WERI-Rb-1 (cell line): ENCODE measurements at regions not wholly inside any gene's neighbourhood (a gene's known extent, or its start where the extent isn't known, plus 50 kb on each side); places are given as distances from the start of the nearest gene placed in this dataset.
"Not testable (repeated sequence)": the region's sequence is repeated elsewhere in the genome, so short reads cannot be mapped to it uniquely, and the experiment has no call there.

Experiments
- DNase-seq: peaks from one replicate; pipeline ENCODE4 v3.0.0-alpha.2; 2020
- H3K27ac ChIP-seq: fragments of 250-450 bp; sonication (Bioruptor Pico); 2 replicates; pipeline ENCODE4 v1.5.1; 2020; ENCODE audit warnings: mild to moderate bottlenecking, moderate library complexity
- H3K27me3 ChIP-seq: fragments of 250-450 bp; sonication (Bioruptor Pico); 2 replicates; pipeline ENCODE4 v1.5.1; 2021; ENCODE audit warnings: mild to moderate bottlenecking, low read depth, moderate library complexity; ENCODE audit not compliant: insufficient read depth, severe bottlenecking
- H3K36me3 ChIP-seq: fragments of 250-450 bp; sonication (Bioruptor Pico); 2 replicates; pipeline ENCODE4 v1.5.1; 2020; ENCODE audit warnings: mild to moderate bottlenecking, moderate library complexity
- H3K4me3 ChIP-seq: 2 replicates; pipeline ENCODE4 v1.5.1; 2011; ENCODE audit warnings: low read depth, mild to moderate bottlenecking, control low read depth, low read length
- H3K9me3 ChIP-seq: fragments of 250-450 bp; sonication (Bioruptor Pico); 2 replicates; pipeline ENCODE4 v1.5.1; 2021; ENCODE audit warnings: mild to moderate bottlenecking, moderate library complexity; ENCODE audit not compliant: severe bottlenecking
- CTCF ChIP-seq: IDR thresholded peaks from 2 replicates; pipeline ENCODE4 v1.5.1; 2011; ENCODE audit warnings: low read depth, mild to moderate bottlenecking, control low read depth, inconsistent platforms, low read length

DNA sequence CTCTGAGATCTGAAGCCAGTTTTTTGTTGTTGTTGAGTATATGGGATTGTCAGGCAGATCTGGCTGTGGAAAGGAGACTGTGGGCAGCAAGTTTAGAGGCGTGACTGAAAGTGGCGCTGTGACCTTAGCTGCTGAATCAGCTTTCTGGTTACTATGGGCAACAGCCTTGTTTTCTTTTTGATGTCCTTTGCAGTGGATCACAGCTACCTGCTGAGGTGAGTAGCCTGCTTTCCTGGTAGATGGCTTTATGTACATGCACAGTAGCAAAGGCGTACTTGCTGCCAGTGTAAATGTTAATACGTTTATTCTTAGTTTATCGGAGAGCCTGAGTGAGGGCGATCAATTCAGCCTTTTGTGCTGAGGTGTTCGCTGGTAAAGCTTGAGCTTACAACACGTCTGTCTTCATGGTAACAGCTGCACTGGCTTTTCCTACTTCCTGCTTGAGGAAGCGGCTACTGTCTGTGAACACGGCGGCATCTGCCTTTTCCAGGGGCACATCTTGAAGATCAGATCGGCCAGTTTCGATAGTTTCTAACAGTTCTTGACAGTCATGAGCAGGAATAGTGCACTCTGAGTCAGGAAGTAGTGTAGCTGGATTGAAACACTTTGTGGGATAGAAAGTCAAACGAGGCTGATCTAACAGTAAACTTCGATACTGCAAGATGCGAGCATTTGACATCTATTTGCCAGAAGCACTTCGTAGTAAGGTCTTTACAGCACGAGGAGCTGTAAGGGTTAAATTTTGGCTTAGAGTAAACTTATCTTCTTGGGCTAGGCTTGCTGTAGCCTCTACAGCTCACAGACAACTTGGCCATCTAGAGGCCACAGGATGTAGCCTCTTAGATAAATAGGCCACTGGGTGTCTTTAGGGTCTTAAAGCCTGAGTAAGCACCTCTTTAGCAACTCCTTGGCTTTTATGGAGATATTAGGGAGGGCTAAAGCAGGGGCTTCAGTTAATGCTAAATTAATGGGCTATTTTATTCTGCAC, 161.1 kb upstream of the FRG2C start:
- peak; percentile 48 for DNase-seq
- not testable (repeated sequence) for H3K36me3 ChIP-seq, H3K27me3 ChIP-seq, H3K9me3 ChIP-seq
- Histone ChIP-seq H3K27ac (peak overlapping the region; percentile 9; the same call in 1 of the 2 replicates), H3K4me3 (peak overlapping the region; percentile 47)
- peak; percentile 47; the same call in 1 of the 2 replicates for TF ChIP-seq CTCF

- DNase-seq = no peak
- H3K9me3 ChIP-seq = no peaks in the 10 kb centered on the region
- H3K4me3 ChIP-seq = no peak overlapping the region
- no peaks in the 10 kb centered on the region for H3K36me3 ChIP-seq
- no peak for TF ChIP-seq CTCF
- no peaks in the 10 kb centered on the region for H3K27me3 ChIP-seq
- H3K27ac ChIP-seq = no peak overlapping the region
Observed at GRCh38 chr3:75506603-75507002, 157.5 kb upstream of the FRG2C start.

DNA sequence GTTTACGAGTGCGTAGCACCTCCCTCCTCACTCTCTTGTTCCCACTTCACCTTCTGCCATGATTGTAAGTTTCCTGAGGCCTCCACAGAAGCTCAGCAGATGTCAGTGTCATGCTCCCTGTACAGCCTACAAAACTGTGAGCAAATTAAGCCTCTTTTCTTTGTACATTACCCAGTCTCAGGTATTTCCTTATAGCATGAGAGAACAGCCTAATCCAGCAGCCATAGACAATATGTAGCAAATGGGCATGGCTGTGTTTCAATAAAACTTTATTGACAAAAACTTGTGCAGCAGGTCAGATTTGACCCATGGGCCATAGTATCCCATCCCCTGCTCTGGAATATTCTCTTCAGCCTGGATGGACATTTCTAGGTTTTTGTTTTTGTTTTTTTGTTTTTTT, 156.2 kb upstream of the FRG2C start:
- not testable (repeated sequence) for H3K9me3 ChIP-seq, H3K4me3 ChIP-seq, H3K27me3 ChIP-seq, H3K36me3 ChIP-seq, H3K27ac ChIP-seq, DNase-seq

DNA sequence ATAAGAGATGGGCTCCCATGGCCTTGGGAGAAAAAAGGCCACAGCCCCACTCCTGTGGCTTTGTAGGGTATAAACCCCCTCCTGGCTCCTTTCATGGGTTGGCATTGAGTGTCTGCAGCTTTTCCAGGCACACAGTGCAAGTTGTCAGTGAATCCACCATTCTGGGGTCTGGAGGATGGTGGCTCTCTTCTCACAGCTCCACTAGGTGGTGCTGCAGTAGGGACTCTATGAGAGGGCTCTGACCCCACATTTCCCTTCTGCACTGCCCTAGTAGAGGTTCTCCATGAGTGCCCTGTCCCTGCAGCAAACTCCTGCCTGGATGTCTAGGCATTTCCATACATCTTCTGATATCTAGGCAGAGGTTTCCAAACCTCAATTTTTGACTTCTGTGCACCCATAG, 136.5 kb upstream of the FRG2C start:
- DNase-seq, H3K27ac ChIP-seq, H3K36me3 ChIP-seq: not testable (repeated sequence)

GRCh38 chr3:75552095-75552494, 112.0 kb upstream of the FRG2C start:
- not testable (repeated sequence) for H3K4me3 ChIP-seq, H3K36me3 ChIP-seq, H3K9me3 ChIP-seq, H3K27ac ChIP-seq, H3K27me3 ChIP-seq
- 0 out of 2 replicates have a peak, but pooled peaks have one; percentile 23 for TF ChIP-seq CTCF
- peak; percentile 21 for DNase-seq

More for the DNA sequence above, 136.5 kb upstream of the FRG2C start:
- not testable (repeated sequence) for H3K9me3 ChIP-seq, H3K4me3 ChIP-seq, H3K27me3 ChIP-seq

DNA sequence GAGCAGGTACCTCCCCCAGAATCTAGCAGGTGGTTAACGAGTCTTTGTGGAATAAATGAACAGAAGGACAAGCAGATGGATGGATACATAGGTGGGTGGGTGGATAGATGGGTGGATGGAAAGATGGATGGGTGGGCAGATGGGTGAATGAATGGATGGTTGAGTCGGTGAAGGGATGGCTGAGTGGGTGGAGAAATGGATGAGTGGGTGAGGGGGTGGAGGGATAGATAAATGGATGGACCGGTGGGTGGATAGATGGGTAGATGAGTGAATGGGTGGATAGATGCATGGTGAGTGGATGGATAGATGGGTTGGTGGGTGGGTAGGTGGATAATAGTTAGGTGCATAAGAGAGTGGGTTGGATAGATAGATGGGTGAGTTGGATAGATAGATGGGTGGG, 99.7 kb upstream of the FRG2C start:
- not testable (repeated sequence) for H3K4me3 ChIP-seq, H3K36me3 ChIP-seq, H3K27me3 ChIP-seq, H3K27ac ChIP-seq, H3K9me3 ChIP-seq, DNase-seq

DNA sequence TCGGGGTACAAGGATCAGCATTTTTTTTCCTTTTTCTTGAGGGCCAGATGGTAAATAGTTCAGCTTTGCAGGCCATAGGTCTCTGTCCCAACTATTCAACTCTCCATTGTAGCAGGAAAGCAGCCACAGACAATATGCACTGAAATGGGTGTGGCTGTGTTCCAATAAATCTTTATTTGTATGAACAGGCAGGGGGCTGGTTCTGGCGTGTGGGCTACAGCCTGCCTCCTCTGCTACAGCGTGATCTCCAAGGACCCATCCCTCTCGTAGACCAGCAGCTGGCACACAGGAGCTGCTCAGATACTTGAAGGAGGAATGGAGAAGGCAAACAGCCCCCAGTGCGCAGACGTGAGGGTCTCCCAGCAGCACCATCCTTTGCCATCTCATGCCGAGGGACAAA, 91.8 kb upstream of the FRG2C start:
- H3K4me3 ChIP-seq, H3K27me3 ChIP-seq, H3K36me3 ChIP-seq, DNase-seq, H3K27ac ChIP-seq: not testable (repeated sequence)
- peaks cover 23% of the 10 kb centered on the region for H3K9me3 ChIP-seq

GRCh38 chr3:75579091-75579490, 85.0 kb upstream of the FRG2C start:
- peak overlapping the region; percentile 57; the same call in 1 of the 2 replicates for H3K4me3 ChIP-seq
- not testable (repeated sequence) for H3K9me3 ChIP-seq, H3K36me3 ChIP-seq, H3K27ac ChIP-seq, DNase-seq, H3K27me3 ChIP-seq

GRCh38 chr3:75579536-75579935, 84.6 kb upstream of the FRG2C start:
- peak overlapping the region; percentile 57 for H3K4me3 ChIP-seq
- H3K9me3 ChIP-seq, H3K36me3 ChIP-seq, H3K27ac ChIP-seq, H3K27me3 ChIP-seq: not testable (repeated sequence)
- DNase-seq = peak; percentile 18
